OCI-LY3 (cell line): ENCODE measurements at regions not wholly inside any gene's neighbourhood (a gene's known extent, or its start where the extent isn't known, plus 50 kb on each side); places are given as distances from the start of the nearest gene placed in this dataset.

Experiments
- H2AFZ ChIP-seq: fragments of 200-600, 300-600 bp; shearing (Covaris generic); 2 replicates; pipeline ENCODE4 v1.6.0; 2014; ENCODE audit warnings: antibody characterized with exemption, low read depth, low read length
- H3K27ac ChIP-seq: fragments of 200-600, 300-600 bp; sonication (generic); 2 replicates; pipeline ENCODE4 v1.5.1; 2014; ENCODE audit warnings: mild to moderate bottlenecking, low read length, moderate library complexity, mixed read lengths
- H3K27me3 ChIP-seq: fragments of 200-600, 300-600 bp; sonication (generic); 2 replicates; pipeline ENCODE4 v1.6.1; 2014; ENCODE audit warnings: low read depth, low read length, mixed read lengths
- H3K36me3 ChIP-seq: fragments of 200-600, 300-600 bp; sonication (generic); replicated peaks from 2 replicates; pipeline ENCODE3; 2014; ENCODE audit warnings: low read depth, low read length, mixed read lengths
- H3K4me1 ChIP-seq: fragments of 300-600, 200-600 bp; sonication (generic); 2 replicates; pipeline ENCODE4 v1.6.1; 2014; ENCODE audit warnings: low read length, mixed read lengths
- H3K4me2 ChIP-seq: fragments of 200-600, 300-600 bp; sonication (generic); 2 replicates; pipeline ENCODE4 v1.6.1; 2014; ENCODE audit warnings: low read length, mixed read lengths
- H3K4me3 ChIP-seq: fragments of 300-600, 200-600 bp; sonication (generic); 2 replicates; pipeline ENCODE4 v1.5.1; 2014; ENCODE audit warnings: antibody characterized with exemption, mild to moderate bottlenecking, low read length, moderate library complexity
- H3K79me2 ChIP-seq: fragments of 300-600, 200-600 bp; shearing (Covaris generic); 2 replicates; pipeline ENCODE4 v1.6.1; 2014; ENCODE audit warnings: mild to moderate bottlenecking, low read length, mixed read lengths
- H3K9ac ChIP-seq: fragments of 300-600, 200-600 bp; shearing (Covaris generic); 2 replicates; pipeline ENCODE4 v1.6.0; 2014; ENCODE audit warnings: mild to moderate bottlenecking, low read length, moderate library complexity
- H3K9me3 ChIP-seq: fragments of 200-600, 300-600 bp; shearing (Covaris generic); 2 replicates; pipeline ENCODE4 v1.6.1; 2014; ENCODE audit warnings: low read length, mixed read lengths; ENCODE audit not compliant: insufficient read depth
- H4K20me1 ChIP-seq: fragments of 200-600, 300-600 bp; sonication (generic); 2 replicates; pipeline ENCODE4 v1.6.1; 2016; ENCODE audit warnings: low read length, mixed read lengths; ENCODE audit not compliant: insufficient read depth
- CTCF ChIP-seq: fragments of 200-600, 300-600 bp; sonication (generic); IDR thresholded peaks from 2 replicates; pipeline ENCODE4 v1.5.1; 2014; ENCODE audit warnings: antibody characterized with exemption, low read length, low read depth
- EZH2phosphoT487 ChIP-seq: fragments of 200-600 bp; shearing (Covaris generic); IDR thresholded peaks from 2 replicates; pipeline ENCODE4 v1.6.1; 2018; ENCODE audit warnings: antibody characterized with exemption, mixed run types, low read depth

GRCh38 chr19:31072451-31072850 is 276.8 kb downstream of the TSHZ3 start:
- H4K20me1 ChIP-seq, result no peaks in the 10 kb centered on the region
- no peaks in the 10 kb centered on the region for H3K9me3 ChIP-seq
- H3K4me2 ChIP-seq, result no peak overlapping the region
- H3K36me3 ChIP-seq, result no peaks in the 10 kb centered on the region
- H3K27me3 ChIP-seq, result no peaks in the 10 kb centered on the region
- H3K79me2 ChIP-seq, result no peaks in the 10 kb centered on the region
- no peak for TF ChIP-seq EZH2phosphoT487
- no peak for TF ChIP-seq CTCF
- no peak overlapping the region for H3K27ac ChIP-seq
- no peaks in the 10 kb centered on the region for H3K4me1 ChIP-seq
- H3K9ac ChIP-seq, result no peak overlapping the region
- H3K4me3 ChIP-seq, result no peak overlapping the region
- H2AFZ ChIP-seq, result no peak overlapping the region

- Histone ChIP-seq H3K27ac (no peak overlapping the region), H3K9ac (no peak overlapping the region), H3K9me3 (no peaks in the 10 kb centered on the region), H3K27me3 (no peaks in the 10 kb centered on the region), H4K20me1 (no peaks in the 10 kb centered on the region), H2AFZ (no peak overlapping the region), H3K4me3 (no peak overlapping the region), H3K4me1 (no peaks in the 10 kb centered on the region), H3K36me3 (no peaks in the 10 kb centered on the region), H3K4me2 (no peak overlapping the region), H3K79me2 (no peaks in the 10 kb centered on the region)
- TF ChIP-seq CTCF (no peak), EZH2phosphoT487 (no peak)
Observed at GRCh38 chr19:31071136-31071855, 277.9 kb downstream of the TSHZ3 start.

GRCh38 chr19:31070146-31071065 is 278.8 kb downstream of the TSHZ3 start:
- H3K36me3 ChIP-seq, result no peaks in the 10 kb centered on the region
- H3K79me2 ChIP-seq, result no peaks in the 10 kb centered on the region
- no peaks in the 10 kb centered on the region for H3K9me3 ChIP-seq
- H2AFZ ChIP-seq, result no peak overlapping the region
- H3K27ac ChIP-seq, result no peak overlapping the region
- H4K20me1 ChIP-seq, result no peaks in the 10 kb centered on the region
- no peaks in the 10 kb centered on the region for H3K4me1 ChIP-seq
- H3K4me3 ChIP-seq, result no peak overlapping the region
- no peaks in the 10 kb centered on the region for H3K27me3 ChIP-seq
- H3K4me2 ChIP-seq, result no peak overlapping the region
- no peak overlapping the region for H3K9ac ChIP-seq
- TF ChIP-seq CTCF, result no peak
- TF ChIP-seq EZH2phosphoT487, result no peak

GRCh38 chr19:31068268-31068667 is 281.0 kb downstream of the TSHZ3 start:
- no peak overlapping the region for H3K9ac ChIP-seq
- no peaks in the 10 kb centered on the region for H3K79me2 ChIP-seq
- H3K36me3 ChIP-seq, result no peaks in the 10 kb centered on the region
- H3K27me3 ChIP-seq, result no peaks in the 10 kb centered on the region
- no peak for TF ChIP-seq EZH2phosphoT487
- no peak for TF ChIP-seq CTCF
- no peak overlapping the region for H3K4me2 ChIP-seq
- H3K4me3 ChIP-seq, result no peak overlapping the region
- H4K20me1 ChIP-seq, result no peaks in the 10 kb centered on the region
- no peaks in the 10 kb centered on the region for H3K9me3 ChIP-seq
- H3K4me1 ChIP-seq, result no peaks in the 10 kb centered on the region
- no peak overlapping the region for H2AFZ ChIP-seq
- H3K27ac ChIP-seq, result no peak overlapping the region
